Loucy (cell line): ENCODE measurements at regions not wholly inside any gene's neighbourhood (a gene's known extent, or its start where the extent isn't known, plus 50 kb on each side); places are given as distances from the start of the nearest gene placed in this dataset.

Source experiments
- EZH2phosphoT487 ChIP-seq: fragments of 200-600 bp; IDR thresholded peaks from 2 replicates; pipeline ENCODE4 v1.6.1; 2018; ENCODE audit warnings: antibody characterized with exemption, mild to moderate bottlenecking, moderate library complexity, borderline replicate concordance
- TF ChIP-seq, protein P1 (sequence below): fragments of 200-600 bp; sonication (generic); conservative IDR thresholded peaks from 2 replicates; pipeline ENCODE4 v1.5.1; 2014; ENCODE audit warnings: mild to moderate bottlenecking, antibody characterized with exemption, low read length

DNA sequence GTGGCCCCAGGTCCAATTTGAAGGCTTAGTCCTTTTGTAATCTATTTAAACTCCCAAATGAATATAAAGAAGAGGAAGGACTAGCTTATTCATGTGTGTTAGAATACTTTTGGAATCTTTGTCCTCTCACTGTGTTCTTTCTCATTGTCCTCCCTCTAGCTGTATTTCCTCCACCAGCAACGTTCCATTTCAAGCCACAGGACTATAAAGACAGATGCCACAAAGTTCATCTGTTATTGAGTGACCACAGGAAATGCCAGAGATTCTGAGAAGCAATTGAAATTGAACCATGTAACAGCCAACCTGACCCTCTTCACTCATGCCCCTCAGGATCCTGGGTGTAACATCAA, 336.6 kb upstream of the API5 start:
- TF ChIP-seq, protein P1, sequence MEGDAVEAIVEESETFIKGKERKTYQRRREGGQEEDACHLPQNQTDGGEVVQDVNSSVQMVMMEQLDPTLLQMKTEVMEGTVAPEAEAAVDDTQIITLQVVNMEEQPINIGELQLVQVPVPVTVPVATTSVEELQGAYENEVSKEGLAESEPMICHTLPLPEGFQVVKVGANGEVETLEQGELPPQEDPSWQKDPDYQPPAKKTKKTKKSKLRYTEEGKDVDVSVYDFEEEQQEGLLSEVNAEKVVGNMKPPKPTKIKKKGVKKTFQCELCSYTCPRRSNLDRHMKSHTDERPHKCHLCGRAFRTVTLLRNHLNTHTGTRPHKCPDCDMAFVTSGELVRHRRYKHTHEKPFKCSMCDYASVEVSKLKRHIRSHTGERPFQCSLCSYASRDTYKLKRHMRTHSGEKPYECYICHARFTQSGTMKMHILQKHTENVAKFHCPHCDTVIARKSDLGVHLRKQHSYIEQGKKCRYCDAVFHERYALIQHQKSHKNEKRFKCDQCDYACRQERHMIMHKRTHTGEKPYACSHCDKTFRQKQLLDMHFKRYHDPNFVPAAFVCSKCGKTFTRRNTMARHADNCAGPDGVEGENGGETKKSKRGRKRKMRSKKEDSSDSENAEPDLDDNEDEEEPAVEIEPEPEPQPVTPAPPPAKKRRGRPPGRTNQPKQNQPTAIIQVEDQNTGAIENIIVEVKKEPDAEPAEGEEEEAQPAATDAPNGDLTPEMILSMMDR: no peak
- no peak for TF ChIP-seq EZH2phosphoT487
